ENCODE measurements at regions not wholly inside any gene's neighbourhood (a gene's known extent, or its start where the extent isn't known, plus 50 kb on each side); places are given as distances from the start of the nearest gene placed in this dataset.

DNA sequence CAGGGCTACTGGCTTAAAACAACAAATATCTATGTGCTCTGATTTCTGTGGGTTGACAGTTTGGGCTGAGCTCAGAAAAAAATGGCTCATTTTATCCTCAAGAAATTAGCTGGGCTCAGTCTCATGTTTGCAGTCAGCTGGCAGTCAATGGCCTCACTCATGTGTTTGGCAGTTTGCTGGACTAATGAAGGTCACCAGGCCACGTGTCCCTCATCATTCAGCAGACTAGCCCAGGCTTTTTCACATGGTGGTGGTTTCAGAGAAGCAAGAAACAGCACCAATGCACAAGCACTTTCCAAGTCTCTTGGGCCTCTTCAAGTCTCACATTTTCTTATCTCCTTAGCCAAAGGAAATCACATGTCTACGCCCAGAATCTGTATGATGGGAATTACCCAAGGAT is 478.3 kb upstream of the PPP2R3A start:
- Histone ChIP-seq H3K4me1 (no peaks in the 10 kb centered on the region), H3K4me3 (replicated peaks in 1 of 3) (no peak overlapping the region), H3K27ac (no peak overlapping the region), H3K27me3 (no peaks in the 10 kb centered on the region), H3K9me3 (no peaks in the 10 kb centered on the region), H3K36me3 (no peaks in the 10 kb centered on the region)
- intact Hi-C loops (cut with DNase I), result no loop called here
- WGBS, 2 donors, result 56 to 72% methylated on average over 2 of the region's 2 CpGs
- no peak for DNase-seq
- TF ChIP-seq, protein P1, sequence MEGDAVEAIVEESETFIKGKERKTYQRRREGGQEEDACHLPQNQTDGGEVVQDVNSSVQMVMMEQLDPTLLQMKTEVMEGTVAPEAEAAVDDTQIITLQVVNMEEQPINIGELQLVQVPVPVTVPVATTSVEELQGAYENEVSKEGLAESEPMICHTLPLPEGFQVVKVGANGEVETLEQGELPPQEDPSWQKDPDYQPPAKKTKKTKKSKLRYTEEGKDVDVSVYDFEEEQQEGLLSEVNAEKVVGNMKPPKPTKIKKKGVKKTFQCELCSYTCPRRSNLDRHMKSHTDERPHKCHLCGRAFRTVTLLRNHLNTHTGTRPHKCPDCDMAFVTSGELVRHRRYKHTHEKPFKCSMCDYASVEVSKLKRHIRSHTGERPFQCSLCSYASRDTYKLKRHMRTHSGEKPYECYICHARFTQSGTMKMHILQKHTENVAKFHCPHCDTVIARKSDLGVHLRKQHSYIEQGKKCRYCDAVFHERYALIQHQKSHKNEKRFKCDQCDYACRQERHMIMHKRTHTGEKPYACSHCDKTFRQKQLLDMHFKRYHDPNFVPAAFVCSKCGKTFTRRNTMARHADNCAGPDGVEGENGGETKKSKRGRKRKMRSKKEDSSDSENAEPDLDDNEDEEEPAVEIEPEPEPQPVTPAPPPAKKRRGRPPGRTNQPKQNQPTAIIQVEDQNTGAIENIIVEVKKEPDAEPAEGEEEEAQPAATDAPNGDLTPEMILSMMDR (IDR thresholded peaks at IDR 0.05), result no peak
- TF ChIP-seq POLR2A (IDR thresholded peaks at IDR 0.05), result no peak

DNA sequence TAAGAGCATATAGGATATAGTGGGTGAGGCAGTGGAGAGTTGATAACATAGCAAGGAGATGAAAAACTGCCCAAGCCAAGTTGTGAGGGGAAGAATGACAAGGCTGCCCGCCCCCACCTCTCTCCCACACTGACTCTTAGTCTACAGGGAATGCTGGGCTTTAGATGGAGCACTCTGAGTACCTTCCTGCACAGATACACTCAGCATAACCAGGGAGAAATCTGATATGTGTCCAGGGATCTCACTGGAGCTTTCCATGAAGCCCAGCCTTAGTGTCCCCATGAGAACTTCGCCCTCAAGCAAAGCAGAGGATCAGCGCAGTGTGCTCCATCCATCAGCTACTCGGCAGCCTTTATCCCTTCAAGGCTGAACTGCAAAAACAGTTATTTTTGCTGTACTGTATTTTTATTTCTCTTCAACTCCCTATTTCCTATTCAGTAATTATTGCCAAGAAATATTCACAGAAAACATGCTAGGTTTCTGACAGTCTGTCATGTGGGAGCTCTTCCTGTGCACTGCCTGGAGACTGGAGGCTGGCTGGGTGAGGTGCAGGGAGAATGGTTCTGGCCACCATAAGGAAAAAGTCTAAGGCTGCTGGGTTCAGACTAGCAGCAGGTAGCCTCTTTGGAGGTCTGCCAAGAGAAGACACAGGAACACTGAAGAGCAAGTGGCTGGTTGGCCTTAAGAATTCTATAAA is 475.2 kb upstream of the PPP2R3A start:
- H3K36me3 ChIP-seq, result no peaks in the 10 kb centered on the region
- 76 to 85% methylated on average over 4 of the region's 4 CpGs for WGBS, 2 donors
- intact Hi-C loops (cut with DNase I), result no loop called here
- TF ChIP-seq, protein P1 (IDR thresholded peaks at IDR 0.05), result no peak
- TF ChIP-seq POLR2A (IDR thresholded peaks at IDR 0.05), result no peak
- no peak overlapping the region for H3K4me3 ChIP-seq (replicated peaks in 1 of 3)
- H3K27me3 ChIP-seq, result no peaks in the 10 kb centered on the region
- no peaks in the 10 kb centered on the region for H3K9me3 ChIP-seq
- H3K27ac ChIP-seq, result no peak overlapping the region
- H3K4me1 ChIP-seq, result no peaks in the 10 kb centered on the region
- no peak for DNase-seq

DNA sequence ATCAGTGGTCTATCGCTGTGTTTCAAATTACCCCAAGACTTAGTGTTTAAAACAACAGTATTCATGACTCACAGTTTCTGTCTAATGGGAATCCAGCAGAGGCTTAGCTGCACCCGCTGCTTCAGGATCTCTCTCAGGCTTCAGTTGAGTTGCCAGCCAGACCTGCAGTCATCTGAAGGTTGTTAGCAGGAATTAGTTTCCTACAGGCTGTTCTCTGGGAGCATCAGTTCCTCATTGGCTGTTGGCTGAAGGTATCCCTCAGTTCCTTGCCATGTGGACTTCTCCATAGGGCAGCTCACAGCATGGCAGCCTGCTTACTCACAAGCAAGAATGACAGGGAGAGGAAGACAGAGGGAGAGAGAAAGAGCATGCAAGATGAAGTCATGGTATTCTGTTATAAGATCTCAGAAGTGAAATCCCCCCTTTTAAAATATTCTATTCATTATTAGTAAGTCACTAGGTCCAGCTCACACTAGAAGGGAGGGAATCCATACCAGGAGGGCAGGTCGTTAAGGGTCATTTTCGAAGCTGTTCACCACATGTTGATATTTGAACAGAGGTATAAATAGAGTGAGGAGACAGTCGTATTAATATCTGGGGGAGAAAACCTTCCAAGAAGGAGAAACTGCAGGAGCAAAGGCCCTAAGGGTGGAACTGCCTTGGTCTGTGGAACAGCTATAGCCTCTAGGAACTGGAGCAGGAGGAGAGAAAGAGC is 473.9 kb upstream of the PPP2R3A start:
- H3K27me3 ChIP-seq, result no peaks in the 10 kb centered on the region
- WGBS, 2 donors, result 80 to 84% methylated on average over 5 of the region's 5 CpGs
- H3K27ac ChIP-seq, result no peak overlapping the region
- intact Hi-C loops (cut with DNase I), result no loop called here
- no peaks in the 10 kb centered on the region for H3K4me1 ChIP-seq
- no peak overlapping the region for H3K4me3 ChIP-seq (replicated peaks in 1 of 3)
- DNase-seq, result no peak
- TF ChIP-seq, protein P1 (IDR thresholded peaks at IDR 0.05), result no peak
- no peak for TF ChIP-seq POLR2A (IDR thresholded peaks at IDR 0.05)
- H3K9me3 ChIP-seq, result no peaks in the 10 kb centered on the region
- no peaks in the 10 kb centered on the region for H3K36me3 ChIP-seq

DNA sequence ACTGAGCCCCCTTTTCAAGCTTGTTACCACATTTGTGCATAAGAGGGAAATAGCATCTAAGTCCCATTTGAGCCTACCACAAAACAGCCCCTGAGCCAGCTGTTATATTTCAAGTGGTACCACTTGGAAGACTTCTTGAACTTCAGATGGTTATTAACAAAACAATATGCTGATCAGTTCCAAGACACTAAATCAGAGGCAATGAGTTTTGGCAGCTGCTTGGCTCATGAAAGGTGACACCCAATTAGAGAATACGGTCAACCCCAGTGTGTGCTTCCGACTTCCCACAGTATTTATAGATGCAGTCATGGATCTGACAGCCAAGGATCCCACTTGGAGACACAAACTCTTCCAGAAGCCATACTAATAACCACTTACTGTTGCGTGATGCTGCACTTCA is 469.6 kb upstream of the PPP2R3A start:
- H3K4me3 ChIP-seq (replicated peaks in 1 of 3), result no peak overlapping the region
- TF ChIP-seq, protein P1 (IDR thresholded peaks at IDR 0.05), result no peak
- no peak for TF ChIP-seq POLR2A (IDR thresholded peaks at IDR 0.05)
- WGBS, 2 donors, result 80% methylated on average over 3 of the region's 3 CpGs
- H3K4me1 ChIP-seq, result no peaks in the 10 kb centered on the region
- intact Hi-C loops (cut with DNase I), result no loop called here
- no peak overlapping the region for H3K27ac ChIP-seq
- H3K9me3 ChIP-seq, result no peaks in the 10 kb centered on the region
- no peaks in the 10 kb centered on the region for H3K27me3 ChIP-seq
- no peak for DNase-seq
- H3K36me3 ChIP-seq, result no peaks in the 10 kb centered on the region

DNA sequence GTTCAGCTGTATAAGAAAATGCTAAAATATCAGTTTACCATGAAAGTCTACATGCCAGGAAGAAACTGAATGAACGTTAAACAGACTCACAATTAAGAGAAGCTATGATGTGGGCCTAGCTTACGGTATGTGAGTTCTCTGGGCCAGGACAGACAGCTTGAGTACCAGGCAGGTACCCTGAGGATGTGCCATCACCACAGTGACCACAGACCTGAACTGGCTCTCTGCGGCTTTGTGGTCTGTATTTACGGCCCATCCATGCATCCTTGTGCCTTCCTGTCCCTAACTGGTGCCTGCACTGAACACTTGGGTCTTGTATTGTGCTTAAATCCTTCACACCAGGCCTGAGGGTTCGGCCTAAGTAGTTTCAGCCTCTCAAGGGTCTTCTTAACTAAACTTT is 467.5 kb upstream of the PPP2R3A start:
- H3K4me3 ChIP-seq (replicated peaks in 1 of 3), result no peak overlapping the region
- intact Hi-C loops (cut with DNase I), result no loop called here
- no peaks in the 10 kb centered on the region for H3K4me1 ChIP-seq
- no peaks in the 10 kb centered on the region for H3K9me3 ChIP-seq
- DNase-seq, result no peak
- H3K27ac ChIP-seq, result no peak overlapping the region
- H3K27me3 ChIP-seq, result no peaks in the 10 kb centered on the region
- H3K36me3 ChIP-seq, result no peaks in the 10 kb centered on the region
- WGBS, 2 donors, result 79 to 89% methylated on average over 5 of the region's 5 CpGs
- no peak for TF ChIP-seq POLR2A (IDR thresholded peaks at IDR 0.05)
- TF ChIP-seq, protein P1 (IDR thresholded peaks at IDR 0.05), result no peak
